Skeletal muscle cell (primary cell): ENCODE measurements at regions not wholly inside any gene's neighbourhood (a gene's known extent, or its start where the extent isn't known, plus 50 kb on each side); places are given as distances from the start of the nearest gene placed in this dataset.

Source experiments
- DNase-seq: peaks from one replicate; pipeline ENCODE4 v3.0.0-alpha.2; 2010; ENCODE audit warnings: low read depth
- H3K4me3 ChIP-seq: 2 replicates; pipeline ENCODE4 v1.5.1; 2011; ENCODE audit warnings: low read depth, mild to moderate bottlenecking, control low read depth, low read length, moderate library complexity

GRCh38 chr18:32621034-32621433 is 150.4 kb upstream of the GAREM1 start:
- no peak overlapping the region for H3K4me3 ChIP-seq
- DNase-seq = no peak

DNA sequence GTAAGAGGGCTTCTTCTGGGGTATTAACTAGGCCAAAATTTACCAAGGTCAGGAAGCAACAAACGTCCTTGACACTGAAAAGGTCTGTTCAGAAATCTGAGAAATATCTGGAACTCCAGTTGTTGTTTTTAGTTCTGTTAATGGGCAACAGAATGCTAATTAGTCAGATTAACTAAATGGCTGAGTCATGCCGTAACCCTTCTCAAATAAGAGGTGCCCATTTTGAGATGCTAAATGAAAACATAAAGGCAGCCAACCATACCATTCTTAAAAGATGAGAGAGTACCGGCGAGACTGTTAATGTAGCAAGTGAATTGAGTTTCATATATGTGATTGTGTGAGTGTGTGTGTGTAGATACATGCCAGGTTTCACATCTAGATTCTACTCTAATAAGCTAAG is 147.9 kb upstream of the GAREM1 start:
- H3K4me3 ChIP-seq = no peak overlapping the region
- DNase-seq = no peak

DNA sequence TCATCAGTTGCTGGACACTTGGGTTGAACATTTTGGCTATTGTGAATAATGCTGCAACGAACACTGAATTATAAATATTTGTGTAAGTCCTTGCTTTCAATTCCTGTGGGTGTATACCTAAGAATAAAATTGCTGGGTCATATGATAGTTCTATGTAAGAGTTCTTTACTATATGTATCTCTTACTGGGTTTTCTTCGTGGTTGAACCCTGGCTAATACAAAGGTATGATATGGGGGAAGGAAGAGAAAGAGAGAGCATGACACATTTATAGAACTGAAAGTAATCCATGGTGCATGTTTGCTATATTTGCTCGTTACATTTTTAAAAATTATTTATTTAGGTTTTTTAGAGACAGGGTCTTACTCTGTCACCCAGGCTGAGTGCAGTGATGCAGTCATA is 143.1 kb upstream of the GAREM1 start:
- DNase-seq = no peak
- H3K4me3 ChIP-seq = no peak overlapping the region

DNA sequence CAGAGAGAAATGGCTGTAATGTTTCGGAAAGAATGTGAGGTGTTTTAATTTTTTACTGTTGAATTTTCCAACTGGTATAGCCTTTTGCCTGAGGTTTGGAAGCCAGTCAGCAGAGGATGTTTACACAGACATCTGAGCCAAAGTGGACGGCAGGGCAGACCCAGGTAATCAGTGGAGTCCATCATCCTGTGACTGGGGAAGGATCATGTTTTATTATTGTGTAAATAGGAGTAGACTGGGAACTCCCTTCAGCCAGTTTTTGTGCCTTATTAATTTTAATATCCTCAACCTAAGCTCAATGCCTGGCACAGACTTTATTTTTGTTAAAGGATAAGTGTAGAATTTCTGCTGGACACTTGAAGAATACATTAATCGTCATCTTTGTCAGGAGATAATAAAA is 142.0 kb upstream of the GAREM1 start:
- no peak for DNase-seq
- H3K4me3 ChIP-seq = no peak overlapping the region

DNA sequence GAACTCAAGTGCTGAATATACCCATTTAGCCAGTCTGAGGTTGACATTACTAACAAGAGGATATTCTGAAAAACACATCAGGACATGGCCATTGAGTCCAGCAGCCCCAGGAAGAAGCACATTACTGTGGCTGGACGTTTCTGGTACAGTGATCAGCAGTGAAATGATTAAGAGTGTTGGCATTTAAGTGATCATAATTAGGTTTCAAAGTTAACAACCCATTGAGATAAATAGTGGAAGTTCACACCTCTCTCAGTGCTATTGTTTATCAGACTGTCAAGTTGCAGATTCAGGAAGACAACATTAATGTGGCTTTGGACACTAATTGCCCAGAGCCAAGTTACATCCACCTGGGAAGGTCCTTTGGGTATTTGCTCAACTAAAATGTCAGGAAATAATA is 139.5 kb upstream of the GAREM1 start:
- no peak overlapping the region for H3K4me3 ChIP-seq
- no peak for DNase-seq

DNA sequence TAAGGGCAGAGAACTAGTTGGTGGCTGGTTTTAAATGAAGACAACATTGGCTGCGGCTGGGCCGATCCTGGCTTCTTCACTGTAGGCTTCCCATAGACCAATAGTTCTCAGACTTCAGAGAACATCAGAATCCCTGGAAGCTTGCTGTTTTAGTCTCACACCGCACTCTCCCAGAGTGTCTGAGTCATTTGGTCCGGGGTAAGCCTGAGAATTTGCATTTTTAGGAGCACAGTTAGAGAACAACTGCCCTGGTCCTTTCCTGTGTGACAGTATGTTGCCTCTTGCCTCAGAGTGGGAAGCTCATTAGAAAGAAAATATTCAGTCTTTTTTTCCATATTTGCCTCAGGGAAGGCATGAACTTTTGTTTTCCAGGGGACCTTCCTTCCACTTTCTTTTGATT is 137.1 kb upstream of the GAREM1 start:
- DNase-seq = no peak
- no peak overlapping the region for H3K4me3 ChIP-seq

- DNase-seq = no peak
- no peak overlapping the region for H3K4me3 ChIP-seq
These were observed 127.5 kb upstream of the GAREM1 start for GRCh38 chr18:32598144-32598543.

- H3K4me3 ChIP-seq = no peak overlapping the region
- no peak for DNase-seq
These were observed 125.8 kb upstream of the GAREM1 start for GRCh38 chr18:32596501-32596900.

DNA sequence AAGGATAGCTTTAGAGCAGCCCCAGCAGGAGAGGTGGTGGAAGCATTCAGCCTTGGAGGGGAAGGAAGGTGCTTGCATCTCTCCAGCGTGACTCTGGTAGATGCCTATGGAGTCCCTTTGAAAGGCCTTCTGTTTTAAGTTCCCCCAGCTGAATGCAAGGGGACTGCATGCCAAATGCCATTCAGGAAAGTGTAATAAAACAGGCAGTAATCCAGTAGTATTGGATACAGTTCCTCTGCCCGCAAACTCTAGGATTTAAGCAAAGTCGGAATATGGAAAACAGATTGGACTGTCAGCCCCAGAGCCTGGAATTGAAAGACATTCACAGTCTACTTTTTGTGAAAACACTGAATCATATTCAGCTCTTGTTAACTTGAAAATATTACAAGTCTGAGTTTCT is 125.2 kb upstream of the GAREM1 start:
- no peak overlapping the region for H3K4me3 ChIP-seq
- DNase-seq = no peak

DNA sequence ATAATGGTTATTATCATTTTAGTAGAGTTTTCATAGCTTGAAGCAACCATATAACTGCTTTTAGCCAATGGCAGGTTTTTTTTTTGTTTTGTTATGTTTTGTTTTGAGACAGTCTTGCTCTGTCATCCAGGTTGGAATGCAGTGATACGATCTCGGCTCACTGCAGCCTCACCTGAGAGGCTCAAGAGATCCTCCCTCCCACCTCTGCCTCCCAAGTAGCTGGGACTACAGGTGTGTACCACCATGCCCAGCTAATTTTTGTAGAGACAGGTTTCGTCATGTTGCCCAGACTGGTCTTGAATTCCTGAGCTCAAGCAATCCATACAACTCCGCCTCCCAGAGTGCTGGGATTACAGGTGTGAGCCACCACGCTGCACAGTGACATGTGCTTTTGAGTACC is 117.5 kb upstream of the GAREM1 start:
- DNase-seq = no peak
- no peak overlapping the region for H3K4me3 ChIP-seq

DNA sequence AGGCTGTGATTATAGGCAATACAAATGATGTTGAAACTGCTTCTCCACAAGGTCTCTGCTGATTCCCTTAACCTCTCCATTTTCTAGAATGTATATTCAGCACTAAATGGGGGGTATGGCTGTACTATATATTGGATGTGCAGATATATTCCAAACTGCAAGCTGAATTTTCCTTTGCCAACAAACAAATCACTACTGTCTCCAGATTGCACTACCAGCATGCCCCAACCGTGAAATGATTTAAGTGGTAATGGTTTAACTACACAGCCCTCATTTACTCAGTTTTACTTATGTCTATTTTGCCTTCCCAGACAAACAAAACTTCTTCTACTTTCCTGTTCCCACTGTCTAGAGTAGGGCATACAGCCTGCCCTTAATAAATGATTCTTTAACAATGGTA is 112.7 kb upstream of the GAREM1 start:
- DNase-seq = no peak
- no peak overlapping the region for H3K4me3 ChIP-seq

DNA sequence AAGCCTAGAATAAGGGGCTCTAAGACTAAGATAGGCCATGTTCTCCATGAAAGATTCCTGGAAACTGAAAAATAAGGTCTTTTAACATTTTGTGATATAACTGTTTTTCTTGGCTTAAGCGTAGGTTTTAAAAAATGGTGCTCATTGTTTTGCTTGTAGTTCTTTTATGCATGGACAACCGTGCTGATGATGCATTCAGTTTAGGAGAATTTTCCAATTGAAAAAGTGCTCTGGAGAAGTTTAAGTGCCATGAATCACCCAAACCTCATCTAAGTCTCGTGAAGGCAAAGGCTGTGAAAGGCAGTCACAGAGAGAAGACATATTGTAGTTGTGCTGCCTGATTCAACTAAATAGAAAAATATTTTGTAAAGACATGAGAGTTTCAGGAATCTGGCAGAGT is 111.8 kb upstream of the GAREM1 start:
- no peak overlapping the region for H3K4me3 ChIP-seq
- DNase-seq = no peak

GRCh38 chr18:32577561-32577960 is 106.9 kb upstream of the GAREM1 start:
- no peak overlapping the region for H3K4me3 ChIP-seq
- DNase-seq = no peak

DNA sequence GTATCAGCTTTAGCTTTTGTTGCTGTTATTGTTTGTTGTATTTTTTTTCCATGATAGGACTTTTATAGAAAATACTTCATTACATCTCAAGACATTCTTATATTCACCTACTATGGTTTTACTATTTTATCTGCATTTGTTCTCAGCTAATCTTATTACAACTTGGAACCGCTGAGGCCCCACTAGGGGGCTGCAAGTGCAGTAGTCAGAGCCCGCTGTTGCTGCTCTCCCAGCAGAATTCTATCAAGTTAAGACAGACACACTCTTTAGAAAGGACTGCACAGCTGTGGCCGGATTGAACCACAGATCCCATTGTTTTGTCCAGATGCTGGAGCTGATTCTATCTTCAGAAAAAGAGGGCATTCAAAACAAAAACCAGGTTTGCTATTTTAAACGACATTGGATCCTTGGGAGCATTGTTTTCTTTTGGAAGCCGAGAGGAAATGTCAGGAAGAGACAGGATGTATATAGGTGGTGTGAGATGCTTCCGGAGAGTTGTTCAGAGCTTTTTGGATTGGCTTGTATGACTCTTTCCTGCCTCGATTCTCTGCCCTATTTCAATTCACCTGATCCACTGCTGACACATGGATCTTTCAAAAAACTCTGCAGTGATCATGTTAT is 105.7 kb upstream of the GAREM1 start:
- H3K4me3 ChIP-seq = no peak overlapping the region
- peak; percentile 18 for DNase-seq

DNA sequence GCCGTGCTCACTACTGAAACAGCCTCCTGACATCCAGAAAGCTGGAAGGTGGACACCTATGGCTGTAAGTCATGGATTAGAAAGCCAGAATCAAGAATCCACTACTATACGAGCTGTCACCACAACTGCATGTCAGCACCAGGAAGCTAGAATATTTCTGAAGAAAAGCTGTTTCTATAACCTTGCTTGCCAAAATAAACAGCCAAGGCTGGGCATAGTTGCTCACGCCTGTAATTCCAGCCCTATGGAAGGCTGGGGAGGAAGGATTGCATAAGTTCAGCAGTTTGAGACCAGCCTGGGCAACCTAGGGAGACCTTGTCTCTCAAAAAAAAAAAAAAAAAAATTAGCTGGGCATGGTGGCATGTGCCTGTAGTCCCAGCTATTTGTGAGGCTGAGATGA is 96.3 kb upstream of the GAREM1 start:
- no peak for DNase-seq

GRCh38 chr18:32553640-32554365 is 83.1 kb upstream of the GAREM1 start:
- no peak overlapping the region for H3K4me3 ChIP-seq
- DNase-seq = no peak

More for the DNA sequence above, 96.3 kb upstream of the GAREM1 start:
- H3K4me3 ChIP-seq = no peak overlapping the region

- no peak overlapping the region for H3K4me3 ChIP-seq
- DNase-seq = no peak
These were observed 82.5 kb upstream of the GAREM1 start for GRCh38 chr18:32553174-32553573.

DNA sequence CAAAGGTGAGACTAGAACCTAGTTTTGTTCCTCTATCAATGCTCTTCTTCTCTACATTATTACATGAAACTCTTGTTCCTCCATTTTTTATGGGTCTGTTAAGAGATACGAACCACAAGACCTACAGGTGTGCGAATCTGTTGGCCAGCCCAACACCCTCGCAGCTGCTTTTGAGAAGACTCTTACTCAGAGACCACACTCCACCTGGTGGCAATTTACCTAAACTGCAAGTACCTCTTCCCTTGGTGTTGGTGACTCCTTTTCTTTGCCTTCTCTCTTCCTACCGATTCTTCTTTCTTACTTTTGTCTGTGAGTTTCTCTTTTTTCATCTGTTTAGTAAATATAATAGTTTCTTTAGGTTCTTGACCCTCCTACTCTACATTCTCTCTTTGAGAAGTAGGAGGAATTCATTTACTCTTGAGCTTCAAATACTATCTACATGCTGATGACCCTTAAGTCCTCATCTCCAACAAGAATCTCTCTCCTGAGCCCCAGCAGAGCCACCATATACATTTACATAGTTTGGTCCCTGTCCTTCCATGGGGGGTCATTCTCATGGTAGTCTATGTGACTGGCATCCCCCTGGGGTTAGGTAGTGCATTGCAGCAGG is 81.8 kb upstream of the GAREM1 start:
- DNase-seq = peak; percentile 27
- no peak overlapping the region for H3K4me3 ChIP-seq

- DNase-seq = no peak
These were observed 80.3 kb upstream of the GAREM1 start for GRCh38 chr18:32550963-32551362.

DNA sequence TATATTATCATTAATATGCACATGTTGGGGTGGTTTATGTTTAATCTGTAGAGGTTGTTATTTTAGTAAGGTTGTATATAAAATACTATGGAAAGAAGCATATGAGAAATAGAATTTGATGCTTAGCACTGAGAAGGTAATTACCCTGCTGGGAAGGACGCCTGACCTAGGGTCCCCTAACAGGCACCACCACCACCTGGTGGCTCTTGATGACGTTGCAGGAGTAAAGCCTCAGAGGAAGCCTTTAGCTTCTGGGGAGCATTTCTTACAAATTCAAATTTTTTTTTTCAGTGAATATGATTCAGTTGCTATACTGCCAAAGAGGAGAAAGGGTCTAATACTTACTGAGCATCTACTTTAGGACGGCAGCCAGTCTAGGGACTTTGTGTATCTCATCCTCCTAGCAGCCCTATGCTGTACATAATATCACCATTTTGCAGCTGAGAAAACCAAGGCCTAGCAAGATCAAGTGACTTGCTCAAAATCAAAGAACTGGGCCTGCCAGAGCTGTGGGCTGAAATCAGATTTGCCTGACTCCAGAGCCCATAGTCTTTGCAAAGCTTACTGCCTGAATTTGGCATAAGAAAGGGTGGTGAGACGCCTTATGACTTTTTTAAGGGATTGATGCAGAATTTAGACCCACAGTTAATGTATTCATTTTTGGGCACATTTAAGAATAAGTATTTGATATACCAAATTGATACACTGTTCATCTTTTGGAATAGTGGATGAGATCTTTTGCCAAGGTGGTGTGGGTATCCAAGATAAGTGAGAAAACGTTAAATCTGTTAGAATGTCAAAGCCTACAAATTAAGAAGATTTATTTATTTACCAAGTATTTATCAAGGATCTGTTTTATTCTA is 78.8 kb upstream of the GAREM1 start:
- H3K4me3 ChIP-seq = no peak overlapping the region
- DNase-seq = peak; percentile 8

More at GRCh38 chr18:32550963-32551362, 80.3 kb upstream of the GAREM1 start:
- H3K4me3 ChIP-seq = no peak overlapping the region
